CD4-positive, CD25-positive, alpha-beta regulatory T cell (primary cell): ENCODE measurements at regions not wholly inside any gene's neighbourhood (a gene's known extent, or its start where the extent isn't known, plus 50 kb on each side); places are given as distances from the start of the nearest gene placed in this dataset.

ENCODE experiments used
- ATAC-seq, 2 donors: fragments of 150-1000 bp; cut with Tn5 transposase; one replicate each; pipeline ENCODE4 v1.10.0; 2021; ENCODE audit warnings: low read depth in 2 of 2, moderate number of reproducible peaks in 2 of 2, moderate library complexity in 1 of 2
- DNase-seq, 3 donors: peaks; one replicate each; pipeline versions ENCODE4 v3.0.0 to v3.0.0-alpha.2; 2012 to 2022; ENCODE audit warnings: mixed read lengths in 1 of 3
- H3K27ac ChIP-seq: one replicate; pipeline ENCODE4 v1.7.0; 2013; ENCODE audit warnings: mild to moderate bottlenecking, low read length; ENCODE audit not compliant: insufficient read depth, poor library complexity, severe bottlenecking
- H3K27me3 ChIP-seq: one replicate; pipeline ENCODE4 v1.7.0; 2013; ENCODE audit warnings: low read length; ENCODE audit not compliant: control insufficient read depth, insufficient read depth
- H3K36me3 ChIP-seq: one replicate; pipeline ENCODE4 v1.7.0; 2013; ENCODE audit warnings: mild to moderate bottlenecking, low read length, moderate library complexity; ENCODE audit not compliant: control insufficient read depth, insufficient read depth
- H3K4me1 ChIP-seq: 2 replicates; pipeline ENCODE4 v1.7.0; 2013; ENCODE audit warnings: mild to moderate bottlenecking, low read length; ENCODE audit not compliant: insufficient read depth, control insufficient read depth, poor library complexity, severe bottlenecking
- H3K4me3 ChIP-seq: one replicate; pipeline ENCODE4 v1.7.0; 2013; ENCODE audit warnings: low read depth, mild to moderate bottlenecking, low read length, moderate library complexity
- H3K9me3 ChIP-seq, 2 experiments: 1 replicate in 1 of 2; 2 replicates in 1 of 2; pipeline ENCODE4 v1.7.0; 2013; ENCODE audit warnings: low read length in 2 of 2, mild to moderate bottlenecking in 1 of 2, moderate library complexity in 1 of 2; ENCODE audit not compliant: control insufficient read depth in 2 of 2
- H3K27ac Mint-ChIP-seq, 3 donors: one replicate each; pipeline ENCODE4 v1.8.0; 2020 to 2022; ENCODE audit warnings: mild to moderate bottlenecking in 3 of 3, mixed read lengths in 3 of 3, moderate library complexity in 2 of 3
- H3K27me3 Mint-ChIP-seq: one replicate; pipeline ENCODE4 v1.8.0; 2022; ENCODE audit warnings: mild to moderate bottlenecking, mixed read lengths
- H3K36me3 Mint-ChIP-seq: one replicate; pipeline ENCODE4 v1.8.0; 2020; ENCODE audit warnings: mixed read lengths
- H3K4me1 Mint-ChIP-seq, 4 donors: one replicate each; pipeline ENCODE4 v1.8.0; 2020 to 2022; ENCODE audit warnings: mixed read lengths in 4 of 4, mild to moderate bottlenecking in 1 of 4
- H3K4me3 Mint-ChIP-seq, 4 donors: one replicate each; pipeline ENCODE4 v1.8.0; 2020 to 2022; ENCODE audit warnings: mild to moderate bottlenecking in 4 of 4, mixed read lengths in 4 of 4, moderate library complexity in 3 of 4
- H3K9me3 Mint-ChIP-seq, 7 donors: one replicate each; pipeline ENCODE4 v1.8.0; 2020 to 2022; ENCODE audit warnings: mixed read lengths in 7 of 7, mild to moderate bottlenecking in 3 of 7, moderate library complexity in 2 of 7

GRCh38 chr22:26889802-26890201 is 232.4 kb downstream of the MIAT start:
- no peaks in the 10 kb centered on the region for H3K4me1 Mint-ChIP-seq
- H3K27ac Mint-ChIP-seq: no peak overlapping the region
- Histone ChIP-seq H3K27ac (no peak overlapping the region), H3K4me1 (no peaks in the 10 kb centered on the region), H3K4me3 (no peak overlapping the region), H3K36me3 (peaks cover 5% of the 10 kb centered on the region), H3K27me3 (no peaks in the 10 kb centered on the region), H3K9me3 (no peaks in the 10 kb centered on the region)
- ATAC-seq: no peak
- no peak for DNase-seq
- peaks cover 0 to 2% (median 0%) of the 10 kb centered on the region in 7 donors for H3K9me3 Mint-ChIP-seq
- H3K4me3 Mint-ChIP-seq: no peak overlapping the region
- H3K36me3 Mint-ChIP-seq: peaks cover 29% of the 10 kb centered on the region
- H3K27me3 Mint-ChIP-seq: no peaks in the 10 kb centered on the region

- no peak overlapping the region for H3K27ac Mint-ChIP-seq
- ATAC-seq (no peak), DNase-seq (no peak)
- H3K9me3 ChIP-seq: no peaks in the 10 kb centered on the region
- H3K27me3 ChIP-seq: no peaks in the 10 kb centered on the region
- no peaks in the 10 kb centered on the region for H3K4me1 ChIP-seq
- no peaks in the 10 kb centered on the region for H3K27me3 Mint-ChIP-seq
- no peaks in the 10 kb centered on the region for H3K4me1 Mint-ChIP-seq
- no peak overlapping the region for H3K4me3 Mint-ChIP-seq
- H3K9me3 Mint-ChIP-seq: peaks cover 0 to 2% (median 0%) of the 10 kb centered on the region in 7 donors
- H3K36me3 Mint-ChIP-seq: peaks cover 24% of the 10 kb centered on the region
- H3K27ac ChIP-seq: no peak overlapping the region
- H3K36me3 ChIP-seq: no peaks in the 10 kb centered on the region
- H3K4me3 ChIP-seq: no peak overlapping the region
These were observed 233.5 kb downstream of the MIAT start for GRCh38 chr22:26890870-26891269.

GRCh38 chr22:26891429-26891828 is 234.0 kb downstream of the MIAT start:
- no peaks in the 10 kb centered on the region for H3K27me3 ChIP-seq
- H3K27ac ChIP-seq: no peak overlapping the region
- no peaks in the 10 kb centered on the region for H3K36me3 ChIP-seq
- Mint-ChIP-seq H3K27ac (peak overlapping the region in 1 of 3 donors; percentile 35), H3K4me3 (no peak overlapping the region), H3K4me1 (no peaks in the 10 kb centered on the region), H3K36me3 (peaks cover 24% of the 10 kb centered on the region), H3K27me3 (no peaks in the 10 kb centered on the region), H3K9me3 (peaks cover 0 to 2% (median 0%) of the 10 kb centered on the region in 7 donors)
- no peaks in the 10 kb centered on the region for H3K9me3 ChIP-seq
- no peak for ATAC-seq
- DNase-seq: no peak
- no peaks in the 10 kb centered on the region for H3K4me1 ChIP-seq
- no peak overlapping the region for H3K4me3 ChIP-seq

- Mint-ChIP-seq H3K27ac (no peak overlapping the region), H3K9me3 (peaks cover 0 to 3% (median 0%) of the 10 kb centered on the region in 7 donors), H3K4me3 (no peak overlapping the region), H3K36me3 (peaks cover 15% of the 10 kb centered on the region), H3K27me3 (peaks cover 3% of the 10 kb centered on the region), H3K4me1 (no peaks in the 10 kb centered on the region)
- Histone ChIP-seq H3K27ac (no peak overlapping the region), H3K9me3 (no peaks in the 10 kb centered on the region), H3K4me1 (no peaks in the 10 kb centered on the region), H3K36me3 (no peaks in the 10 kb centered on the region), H3K27me3 (no peaks in the 10 kb centered on the region), H3K4me3 (no peak overlapping the region)
- DNase-seq (no peak), ATAC-seq (no peak)
These were observed 235.0 kb downstream of the MIAT start for GRCh38 chr22:26892166-26893041.

GRCh38 chr22:26893173-26894110 is 236.1 kb downstream of the MIAT start:
- no peak overlapping the region for H3K27ac Mint-ChIP-seq
- no peak for DNase-seq
- no peak for ATAC-seq
- Histone ChIP-seq H3K4me1 (no peaks in the 10 kb centered on the region), H3K36me3 (no peaks in the 10 kb centered on the region), H3K4me3 (no peak overlapping the region), H3K9me3 (no peaks in the 10 kb centered on the region), H3K27me3 (no peaks in the 10 kb centered on the region), H3K27ac (no peak overlapping the region)
- peaks cover 18% of the 10 kb centered on the region for H3K36me3 Mint-ChIP-seq
- H3K9me3 Mint-ChIP-seq: peaks cover 0 to 3% (median 2%) of the 10 kb centered on the region in 7 donors
- peaks cover 5% of the 10 kb centered on the region for H3K27me3 Mint-ChIP-seq
- H3K4me1 Mint-ChIP-seq: peaks cover 0 to 2% (median 0%) of the 10 kb centered on the region in 4 donors
- H3K4me3 Mint-ChIP-seq: no peak overlapping the region

- Histone ChIP-seq H3K4me1 (no peaks in the 10 kb centered on the region), H3K4me3 (no peak overlapping the region), H3K27ac (no peak overlapping the region), H3K9me3 (no peaks in the 10 kb centered on the region), H3K27me3 (peaks cover 1% of the 10 kb centered on the region), H3K36me3 (no peaks in the 10 kb centered on the region)
- peaks cover 0 to 5% (median 2%) of the 10 kb centered on the region in 7 donors for H3K9me3 Mint-ChIP-seq
- no peak for DNase-seq
- ATAC-seq: no peak
- H3K4me3 Mint-ChIP-seq: no peak overlapping the region
- peaks cover 5% of the 10 kb centered on the region for H3K27me3 Mint-ChIP-seq
- peaks cover 0 to 2% (median 0%) of the 10 kb centered on the region in 4 donors for H3K4me1 Mint-ChIP-seq
- no peak overlapping the region for H3K27ac Mint-ChIP-seq
- peaks cover 20% of the 10 kb centered on the region for H3K36me3 Mint-ChIP-seq
These were observed 237.0 kb downstream of the MIAT start for GRCh38 chr22:26894362-26894761.

GRCh38 chr22:26894766-26895485 is 237.5 kb downstream of the MIAT start:
- DNase-seq: no peak
- ATAC-seq: no peak

More at GRCh38 chr22:26894766-26895485, 237.5 kb downstream of the MIAT start:
- no peak overlapping the region for H3K4me3 ChIP-seq
- no peaks in the 10 kb centered on the region for H3K36me3 ChIP-seq
- H3K27ac ChIP-seq: no peak overlapping the region
- no peaks in the 10 kb centered on the region for H3K4me1 ChIP-seq
- peaks cover 20% of the 10 kb centered on the region for H3K36me3 Mint-ChIP-seq
- peaks cover 5% of the 10 kb centered on the region for H3K27me3 Mint-ChIP-seq
- H3K4me1 Mint-ChIP-seq: peaks cover 0 to 2% (median 0%) of the 10 kb centered on the region in 4 donors
- no peak overlapping the region for H3K4me3 Mint-ChIP-seq
- H3K9me3 Mint-ChIP-seq: peaks cover 0 to 7% (median 2%) of the 10 kb centered on the region in 7 donors
- peaks cover 3% of the 10 kb centered on the region for H3K27me3 ChIP-seq
- no peaks in the 10 kb centered on the region for H3K9me3 ChIP-seq
- H3K27ac Mint-ChIP-seq: no peak overlapping the region
